BJ (cell line): ENCODE measurements at regions not wholly inside any gene's neighbourhood (a gene's known extent, or its start where the extent isn't known, plus 50 kb on each side); places are given as distances from the start of the nearest gene placed in this dataset.

Experiments used
- CTCF ChIA-PET: fragments of 350-600 bp; formaldehyde crosslinking; extraction: SDS; loops from one replicate; lab custom pipeline; 2021; ENCODE audit warnings: antibody characterized with exemption, inconsistent platforms; lab: Yijun Ruan, JAX
- POLR2A ChIA-PET: fragments of 300-600 bp; sonication (Branson Sonifier 250); formaldehyde crosslinking; extraction: SDS; loops from one replicate; lab custom pipeline; 2021; ENCODE audit warnings: antibody characterized with exemption; lab: Charles Lee
- DNase-seq: peaks from one replicate; pipeline ENCODE4 v3.0.0-alpha.2; 2011; ENCODE audit warnings: low read depth
- H3K27me3 ChIP-seq: 2 replicates; pipeline ENCODE4 v1.6.0; 2011; ENCODE audit warnings: low read length; ENCODE audit not compliant: control insufficient read depth, insufficient read depth
- H3K36me3 ChIP-seq: 2 replicates; pipeline ENCODE4 v1.5.1; 2011; ENCODE audit warnings: low read length; ENCODE audit not compliant: control insufficient read depth, insufficient read depth
- H3K4me3 ChIP-seq: 2 replicates; pipeline ENCODE4 v1.5.1; 2011; ENCODE audit warnings: low read depth, mild to moderate bottlenecking, control low read depth, low read length
- CTCF ChIP-seq: IDR thresholded peaks from 2 replicates; pipeline ENCODE4 v1.5.1; 2011; ENCODE audit warnings: low read depth, mild to moderate bottlenecking, control low read depth, inconsistent platforms, low read length, moderate library complexity; ENCODE audit not compliant: insufficient read depth

GRCh38 chr10:78584266-78584665 is 484.5 kb upstream of the ZMIZ1 start:
- CTCF ChIA-PET, result interaction anchor here (1.0 kb wide), 1 partner anchor 25 kb away, joined by 5 read pairs; no protein-coding TSS in a partner anchor
- H3K36me3 ChIP-seq, result no peaks in the 10 kb centered on the region

GRCh38 chr10:78584681-78585080 is 484.1 kb upstream of the ZMIZ1 start:
- ChIA-PET POLR2A (no interaction called here), CTCF (interaction anchor here (1.0 kb wide), 1 partner anchor 25 kb away, joined by 5 read pairs; no protein-coding TSS in a partner anchor)
- no peaks in the 10 kb centered on the region for H3K36me3 ChIP-seq
- DNase-seq, result no peak
- H3K27me3 ChIP-seq, result peaks cover 16% of the 10 kb centered on the region
- TF ChIP-seq CTCF, result no peak
- no peak overlapping the region for H3K4me3 ChIP-seq

More at GRCh38 chr10:78584266-78584665, 484.5 kb upstream of the ZMIZ1 start:
- POLR2A ChIA-PET, result no interaction called here
- TF ChIP-seq CTCF, result no peak
- DNase-seq, result no peak
- H3K4me3 ChIP-seq, result no peak overlapping the region
- H3K27me3 ChIP-seq, result peaks cover 18% of the 10 kb centered on the region

GRCh38 chr10:78585952-78586351 is 482.8 kb upstream of the ZMIZ1 start:
- Histone ChIP-seq H3K4me3 (no peak overlapping the region), H3K36me3 (no peaks in the 10 kb centered on the region), H3K27me3 (peaks cover 16% of the 10 kb centered on the region)
- POLR2A ChIA-PET, result no interaction called here
- DNase-seq, result no peak
- CTCF ChIA-PET, result interaction anchor here (0.7 kb wide), 1 partner anchor 11 kb away, joined by 4 read pairs; no protein-coding TSS in a partner anchor
- TF ChIP-seq CTCF, result no peak

- peaks cover 11% of the 10 kb centered on the region for H3K27me3 ChIP-seq
- H3K4me3 ChIP-seq, result no peak overlapping the region
- DNase-seq, result no peak
- TF ChIP-seq CTCF, result no peak
- CTCF ChIA-PET, result interaction anchor here (1.4 to 1.7 kb wide), 2 partner anchors 8 to 18 kb away, joined by 4 to 5 read pairs; no protein-coding TSS in a partner anchor
- POLR2A ChIA-PET, result no interaction called here
- H3K36me3 ChIP-seq, result no peaks in the 10 kb centered on the region
These were observed 480.5 kb upstream of the ZMIZ1 start for GRCh38 chr10:78588194-78588811.

GRCh38 chr10:78589687-78590086 is 479.1 kb upstream of the ZMIZ1 start:
- peaks cover 3% of the 10 kb centered on the region for H3K27me3 ChIP-seq
- no peaks in the 10 kb centered on the region for H3K36me3 ChIP-seq
- no peak for DNase-seq
- H3K4me3 ChIP-seq, result no peak overlapping the region
- TF ChIP-seq CTCF, result no peak
- CTCF ChIA-PET, result no interaction called here
- POLR2A ChIA-PET, result no interaction called here
